CD14-positive monocyte (primary cell): ENCODE measurements at regions not wholly inside any gene's neighbourhood (a gene's known extent, or its start where the extent isn't known, plus 50 kb on each side); places are given as distances from the start of the nearest gene placed in this dataset.

Experiments used
- DNase-seq, 3 donors: peaks; one replicate each; pipeline ENCODE4 v3.0.0-alpha.2; 2011 to 2022
- H2AFZ ChIP-seq: 2 replicates; pipeline ENCODE4 v1.6.0; 2012; ENCODE audit warnings: mild to moderate bottlenecking, low read depth, low read length, inconsistent platforms; ENCODE audit not compliant: insufficient read depth, poor library complexity, severe bottlenecking
- H3K27ac ChIP-seq, 2 donors: 1 replicate in 1 of 2; 2 replicates in 1 of 2; pipeline ENCODE4 v1.5.1; 2012 to 2013; ENCODE audit warnings: low read length in 2 of 2, control low read depth in 1 of 2, inconsistent platforms in 1 of 2, low read depth in 1 of 2, mild to moderate bottlenecking in 1 of 2
- H3K27me3 ChIP-seq, 2 donors: one replicate each; pipeline versions ENCODE4 v1.6.0 to v1.6.1; 2011 to 2013; ENCODE audit warnings: low read length in 2 of 2; ENCODE audit not compliant: control insufficient read depth in 2 of 2, insufficient read depth in 2 of 2
- H3K36me3 ChIP-seq, 2 donors: replicated peaks in 1 of 2; 1 replicate in 1 of 2; 2 replicates in 1 of 2; pipeline versions ENCODE4 v1.5.1 to v1.6.1; 2012 to 2013; ENCODE audit warnings: low read length in 2 of 2, control low read depth in 1 of 2, inconsistent platforms in 1 of 2, mild to moderate bottlenecking in 1 of 2; ENCODE audit not compliant: insufficient read depth in 2 of 2, control insufficient read depth in 1 of 2
- H3K4me1 ChIP-seq, 2 donors: 1 replicate in 1 of 2; 2 replicates in 1 of 2; pipeline versions ENCODE4 v1.5.1 to v1.6.1; 2012 to 2013; ENCODE audit warnings: low read length in 2 of 2, control low read depth in 1 of 2, inconsistent platforms in 1 of 2, mild to moderate bottlenecking in 1 of 2, moderate library complexity in 1 of 2; ENCODE audit not compliant: insufficient read depth in 2 of 2, control insufficient read depth in 1 of 2
- H3K4me2 ChIP-seq: replicated peaks from 2 replicates; pipeline ENCODE3; 2012; ENCODE audit warnings: low read length, moderate library complexity, mild to moderate bottlenecking; ENCODE audit not compliant: poor library complexity, severe bottlenecking; ENCODE audit errors: extremely low read depth
- H3K4me3 ChIP-seq, 3 experiments: fragments of 200-600 bp in 1 of 3; sonication (generic) in 1 of 3; replicated peaks in 1 of 3; 1 replicate in 2 of 3; 2 replicates in 1 of 3; pipeline ENCODE4 v1.5.1; 2011 to 2013; ENCODE audit warnings: low read length in 3 of 3, mild to moderate bottlenecking in 3 of 3, control low read depth in 2 of 3, low read depth in 2 of 3, inconsistent platforms in 1 of 3, moderate library complexity in 1 of 3
- H3K79me2 ChIP-seq: 2 replicates; pipeline ENCODE4 v1.6.0; 2012; ENCODE audit warnings: mild to moderate bottlenecking, control low read depth, inconsistent platforms, low read length, moderate library complexity; ENCODE audit not compliant: insufficient read depth
- H3K9ac ChIP-seq: 2 replicates; pipeline ENCODE4 v1.6.0; 2017; ENCODE audit warnings: low read length, mild to moderate bottlenecking; ENCODE audit not compliant: insufficient read depth, poor library complexity, severe bottlenecking
- H3K9me3 ChIP-seq, 2 donors: replicated peaks in 1 of 2; 1 replicate in 1 of 2; 2 replicates in 1 of 2; pipeline versions ENCODE4 v1.5.1 to v1.6.1; 2012 to 2013; ENCODE audit warnings: low read length in 2 of 2, control low read depth in 1 of 2; ENCODE audit not compliant: control insufficient read depth in 1 of 2, insufficient read depth in 1 of 2
- H4K20me1 ChIP-seq: 2 replicates; pipeline ENCODE4 v1.6.0; 2012; ENCODE audit warnings: mild to moderate bottlenecking, low read length, control low read depth, moderate library complexity; ENCODE audit not compliant: insufficient read depth
- H3K27ac Mint-ChIP-seq, 7 donors: one replicate each; pipeline ENCODE4 v1.8.0; 2020; ENCODE audit warnings: mild to moderate bottlenecking in 7 of 7, mixed read lengths in 7 of 7, moderate library complexity in 6 of 7, inconsistent platforms in 2 of 7
- H3K27me3 Mint-ChIP-seq, 3 donors: one replicate each; pipeline ENCODE4 v1.8.0; 2021 to 2022; ENCODE audit warnings: low read depth in 3 of 3, mild to moderate bottlenecking in 3 of 3, mixed read lengths in 3 of 3, moderate library complexity in 3 of 3, inconsistent platforms in 1 of 3
- H3K36me3 Mint-ChIP-seq, 2 donors: one replicate each; pipeline ENCODE4 v1.8.0; 2020; ENCODE audit warnings: mixed read lengths in 2 of 2, inconsistent platforms in 1 of 2, mild to moderate bottlenecking in 1 of 2
- H3K4me1 Mint-ChIP-seq: one replicate; pipeline ENCODE4 v1.8.0; 2020; ENCODE audit warnings: mild to moderate bottlenecking, mixed read lengths
- H3K4me3 Mint-ChIP-seq, 2 donors: one replicate each; pipeline ENCODE4 v1.8.0; 2020; ENCODE audit warnings: mild to moderate bottlenecking in 2 of 2, mixed read lengths in 2 of 2, moderate library complexity in 1 of 2
- H3K9me3 Mint-ChIP-seq, 7 donors: one replicate each; pipeline ENCODE4 v1.8.0; 2020 to 2022; ENCODE audit warnings: mixed read lengths in 7 of 7, mild to moderate bottlenecking in 6 of 7, moderate library complexity in 6 of 7, inconsistent platforms in 2 of 7
- WGBS: methylation state at CpG from one replicate; pipeline ENCODE4 v1.1.5; 2013; ENCODE audit warnings: missing lambda C conversion rate; ENCODE audit not compliant: insufficient coverage; 5-methylcytosine and 5-hydroxymethylcytosine counted together
- intact Hi-C, 2 donors: fragments of 100-400 bp; cut with micrococcal nuclease; formaldehyde crosslinking; loops; one replicate each; pipeline versions ENCODE4 v1.15.0 to v1.15.1; 2023
- TF ChIP-seq, protein P1 (sequence below): fragments of 200-600 bp; IDR thresholded peaks from one replicate; pipeline ENCODE4 v1.8.0; 2022; ENCODE audit warnings: antibody characterized with exemption, mild to moderate bottlenecking

DNA sequence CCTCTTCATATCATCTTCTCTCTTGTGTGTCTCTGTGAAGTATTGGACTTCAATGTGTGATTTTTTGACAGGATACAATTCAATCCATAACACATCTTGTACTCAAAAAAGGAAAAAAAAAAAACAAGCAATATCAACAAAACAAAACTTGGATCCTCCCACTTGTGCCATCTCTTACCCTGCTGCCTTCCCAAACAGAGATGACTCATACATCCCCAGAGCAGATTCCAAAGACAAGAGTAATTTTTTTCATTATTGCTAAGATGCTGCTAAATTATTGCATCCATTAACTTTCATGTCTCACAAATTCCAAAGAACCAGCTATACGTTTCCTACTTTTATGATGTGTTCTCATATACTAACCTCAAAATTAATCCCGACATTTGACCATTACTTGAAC, 479.2 kb downstream of the GBA3 start:
- H3K4me2 ChIP-seq: no peak overlapping the region
- no peaks in the 10 kb centered on the region for H4K20me1 ChIP-seq
- H3K4me1 ChIP-seq: no peaks in the 10 kb centered on the region
- peaks cover 6 to 14% (median 9%) of the 10 kb centered on the region in 7 donors for H3K9me3 Mint-ChIP-seq
- peaks cover 0 to 4% of the 10 kb centered on the region in 2 donors for H3K9me3 ChIP-seq
- intact Hi-C loops: no loop called here
- H3K27me3 ChIP-seq: no peaks in the 10 kb centered on the region
- no peak for DNase-seq
- H3K27ac ChIP-seq: no peak overlapping the region
- 50% methylated on average over 2 of the region's 2 CpGs for WGBS
- no peaks in the 10 kb centered on the region for H3K79me2 ChIP-seq
- peaks cover 0 to 1% (median 1%) of the 10 kb centered on the region in 3 donors for H3K27me3 Mint-ChIP-seq
- no peak overlapping the region for H3K4me3 Mint-ChIP-seq
- H3K36me3 ChIP-seq: no peaks in the 10 kb centered on the region
- TF ChIP-seq, protein P1, sequence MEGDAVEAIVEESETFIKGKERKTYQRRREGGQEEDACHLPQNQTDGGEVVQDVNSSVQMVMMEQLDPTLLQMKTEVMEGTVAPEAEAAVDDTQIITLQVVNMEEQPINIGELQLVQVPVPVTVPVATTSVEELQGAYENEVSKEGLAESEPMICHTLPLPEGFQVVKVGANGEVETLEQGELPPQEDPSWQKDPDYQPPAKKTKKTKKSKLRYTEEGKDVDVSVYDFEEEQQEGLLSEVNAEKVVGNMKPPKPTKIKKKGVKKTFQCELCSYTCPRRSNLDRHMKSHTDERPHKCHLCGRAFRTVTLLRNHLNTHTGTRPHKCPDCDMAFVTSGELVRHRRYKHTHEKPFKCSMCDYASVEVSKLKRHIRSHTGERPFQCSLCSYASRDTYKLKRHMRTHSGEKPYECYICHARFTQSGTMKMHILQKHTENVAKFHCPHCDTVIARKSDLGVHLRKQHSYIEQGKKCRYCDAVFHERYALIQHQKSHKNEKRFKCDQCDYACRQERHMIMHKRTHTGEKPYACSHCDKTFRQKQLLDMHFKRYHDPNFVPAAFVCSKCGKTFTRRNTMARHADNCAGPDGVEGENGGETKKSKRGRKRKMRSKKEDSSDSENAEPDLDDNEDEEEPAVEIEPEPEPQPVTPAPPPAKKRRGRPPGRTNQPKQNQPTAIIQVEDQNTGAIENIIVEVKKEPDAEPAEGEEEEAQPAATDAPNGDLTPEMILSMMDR: no peak
- no peak overlapping the region for H2AFZ ChIP-seq
- H3K36me3 Mint-ChIP-seq: no peaks in the 10 kb centered on the region
- no peaks in the 10 kb centered on the region for H3K4me1 Mint-ChIP-seq
- no peak overlapping the region for H3K4me3 ChIP-seq
- H3K27ac Mint-ChIP-seq: no peak overlapping the region
- H3K9ac ChIP-seq: no peak overlapping the region

DNA sequence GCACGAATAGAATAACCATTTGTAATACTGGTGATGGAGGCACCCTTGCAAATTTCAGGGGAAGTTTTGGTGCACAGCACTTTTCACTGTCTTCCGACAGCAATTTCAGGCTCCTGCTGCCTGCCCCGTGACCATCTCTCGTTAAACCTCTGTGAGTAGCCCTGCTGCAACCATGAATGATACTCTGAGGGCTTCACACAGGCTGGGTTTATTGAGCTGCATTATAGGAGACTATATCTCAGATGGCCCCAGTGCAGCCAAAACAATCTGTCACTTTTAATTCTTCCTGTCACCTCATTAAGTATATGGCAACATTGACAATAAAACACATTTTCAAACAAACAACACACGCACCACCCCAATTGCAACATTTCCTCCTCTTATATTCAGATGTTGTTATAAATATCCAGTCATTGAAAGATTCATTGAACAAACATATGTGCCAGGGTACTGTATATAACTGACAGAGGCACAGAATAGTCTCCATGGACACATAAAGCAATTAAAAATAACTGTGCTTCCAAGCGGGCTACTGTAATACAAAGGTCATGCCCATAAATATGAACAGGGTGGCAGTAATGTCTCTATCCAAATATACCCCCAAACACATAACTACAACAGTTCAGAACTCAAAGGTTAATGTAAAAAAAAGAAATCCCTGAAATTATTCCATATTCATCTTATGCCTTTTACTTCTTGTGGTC, 477.0 kb downstream of the GBA3 start:
- Mint-ChIP-seq H3K4me1 (no peaks in the 10 kb centered on the region), H3K27ac (no peak overlapping the region), H3K9me3 (peaks cover 3 to 12% (median 6%) of the 10 kb centered on the region in 7 donors), H3K36me3 (no peaks in the 10 kb centered on the region), H3K27me3 (peaks cover 0 to 1% (median 0%) of the 10 kb centered on the region in 3 donors), H3K4me3 (no peak overlapping the region)
- Histone ChIP-seq H3K9me3 (peaks cover 0 to 4% of the 10 kb centered on the region in 2 donors), H3K4me3 (no peak overlapping the region), H3K9ac (no peak overlapping the region), H2AFZ (no peak overlapping the region), H3K4me1 (no peaks in the 10 kb centered on the region), H3K27me3 (no peaks in the 10 kb centered on the region), H4K20me1 (no peaks in the 10 kb centered on the region), H3K27ac (no peak overlapping the region), H3K4me2 (no peak overlapping the region), H3K36me3 (no peaks in the 10 kb centered on the region), H3K79me2 (no peaks in the 10 kb centered on the region)
- TF ChIP-seq, protein P1: no peak
- intact Hi-C loops: no loop called here
- 83% methylated on average over 4 of the region's 6 CpGs for WGBS
- no peak for DNase-seq
